Mammary epithelial cell (primary cell): ENCODE measurements at regions not wholly inside any gene's neighbourhood (a gene's known extent, or its start where the extent isn't known, plus 50 kb on each side); places are given as distances from the start of the nearest gene placed in this dataset.

Experiments
- CTCF ChIP-seq, 2 donors: IDR thresholded peaks in 1 of 2; conservative IDR thresholded peaks in 1 of 2; 2 replicates each; pipeline ENCODE4 v1.5.1; 2011 to 2012; ENCODE audit warnings: inconsistent platforms in 2 of 2, low read length in 2 of 2, mild to moderate bottlenecking in 2 of 2, control low read depth in 1 of 2, low read depth in 1 of 2; ENCODE audit not compliant: insufficient read depth in 1 of 2; ENCODE audit errors: extremely low read depth in 1 of 2
- EZH2 ChIP-seq: IDR thresholded peaks from 2 replicates; pipeline ENCODE4 v1.6.1; 2012; ENCODE audit warnings: low read length, inconsistent platforms, borderline replicate concordance

DNA sequence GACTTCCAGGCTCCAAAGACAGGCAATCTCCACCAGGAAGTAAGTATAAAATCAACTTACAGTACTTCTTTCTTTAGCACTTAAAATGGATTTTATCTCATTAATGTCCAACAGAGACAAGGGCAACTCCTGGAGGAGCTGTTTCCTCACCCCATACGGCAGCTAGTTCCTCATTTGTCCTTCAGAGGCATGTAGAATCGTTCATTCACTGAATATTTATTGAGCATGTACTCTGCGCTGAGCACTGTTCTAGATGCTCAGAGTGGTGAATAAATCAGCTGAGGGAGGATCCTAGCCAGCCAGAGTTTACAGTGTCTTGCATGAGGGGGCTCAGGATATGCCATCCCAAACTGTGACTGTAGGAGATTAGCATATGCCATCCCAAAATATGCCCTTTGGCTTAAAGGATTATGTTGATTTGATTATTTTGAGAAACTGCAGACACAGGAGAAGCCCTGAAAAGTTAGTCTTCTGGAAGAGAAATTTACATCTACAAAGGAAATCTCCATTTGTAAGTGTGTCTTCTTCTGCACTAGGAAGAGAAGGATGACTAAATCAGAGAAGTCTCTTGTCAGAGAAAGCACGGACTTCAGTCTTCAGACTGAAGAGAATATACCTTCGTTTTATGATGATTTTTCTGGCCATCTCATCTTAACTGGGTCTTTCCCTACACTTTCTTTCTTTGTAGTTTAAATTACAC, 66.9 kb downstream of the BAMBI start:
- no peak for TF ChIP-seq CTCF (conservative IDR thresholded peaks at IDR 0.05 in 1 of 2, IDR thresholded peaks at IDR 0.05 in 1 of 2; ENCODE audit: extremely low read depth in 1 of 2, insufficient read depth in 1 of 2, low read depth in 1 of 2, low read length in 2 of 2)
- no peak for TF ChIP-seq EZH2
